Smooth muscle cell (in vitro differentiated cells): ENCODE measurements at regions not wholly inside any gene's neighbourhood (a gene's known extent, or its start where the extent isn't known, plus 50 kb on each side); places are given as distances from the start of the nearest gene placed in this dataset.

ENCODE experiments used
- DNase-seq: peaks from one replicate; lab custom pipeline; 2025; ENCODE audit not compliant: unreplicated experiment; lab: John Stamatoyannopoulos, UW
- H2AFZ ChIP-seq: fragments of 200-600 bp; sonication (generic); 2 replicates; pipeline ENCODE4 v1.6.0; 2016; ENCODE audit warnings: antibody characterized with exemption, low read depth, mild to moderate bottlenecking
- H3F3A ChIP-seq: fragments of 200-600 bp; sonication (generic); 2 replicates; pipeline ENCODE4 v1.6.0; 2017; ENCODE audit warnings: antibody characterized with exemption, low read depth
- H3K27ac ChIP-seq: fragments of 200-600 bp; sonication (generic); 2 replicates; pipeline ENCODE4 v1.5.1; 2016; ENCODE audit warnings: low read depth, mild to moderate bottlenecking
- H3K27me3 ChIP-seq: fragments of 200-600 bp; sonication (generic); 2 replicates; pipeline ENCODE4 v1.6.1; 2016; ENCODE audit warnings: low read depth, mild to moderate bottlenecking
- H3K36me3 ChIP-seq: fragments of 200-600 bp; sonication (generic); 2 replicates; pipeline ENCODE4 v1.5.1; 2016; ENCODE audit warnings: low read depth
- H3K4me1 ChIP-seq: fragments of 200-600 bp; sonication (generic); 2 replicates; pipeline ENCODE4 v1.5.1; 2016; ENCODE audit warnings: low read depth
- H3K4me2 ChIP-seq: fragments of 200-600 bp; sonication (generic); 2 replicates; pipeline ENCODE4 v1.6.0; 2016; ENCODE audit warnings: mild to moderate bottlenecking
- H3K4me3 ChIP-seq: fragments of 200-600 bp; sonication (generic); 2 replicates; pipeline ENCODE4 v1.5.1; 2016; ENCODE audit warnings: mild to moderate bottlenecking
- H3K79me2 ChIP-seq: fragments of 200-600 bp; sonication (generic); 2 replicates; pipeline ENCODE4 v1.6.0; 2016; ENCODE audit warnings: low read depth, mild to moderate bottlenecking
- H3K9ac ChIP-seq: fragments of 200-600 bp; sonication (generic); 2 replicates; pipeline ENCODE4 v1.6.0; 2016; ENCODE audit warnings: low read depth
- H3K9me3 ChIP-seq: fragments of 200-600 bp; sonication (generic); replicated peaks from 2 replicates; pipeline ENCODE4 v1.5.1; 2016; ENCODE audit warnings: low read depth
- H4K20me1 ChIP-seq: fragments of 200-600 bp; sonication (generic); 2 replicates; pipeline ENCODE4 v1.6.0; 2016; ENCODE audit warnings: low read depth
- WGBS: methylation state at CpG from one replicate; pipeline ENCODE4 v1.1.7; 2016; ENCODE audit warnings: low lambda C conversion rate; 5-methylcytosine and 5-hydroxymethylcytosine counted together
- TF ChIP-seq, protein P1 (sequence below): fragments of 200-600 bp; sonication (generic); IDR thresholded peaks from 2 replicates; pipeline ENCODE4 v1.5.1; 2017; ENCODE audit warnings: borderline replicate concordance, mild to moderate bottlenecking, antibody characterized with exemption; ENCODE audit not compliant: insufficient read depth, poor library complexity, severe bottlenecking

DNA sequence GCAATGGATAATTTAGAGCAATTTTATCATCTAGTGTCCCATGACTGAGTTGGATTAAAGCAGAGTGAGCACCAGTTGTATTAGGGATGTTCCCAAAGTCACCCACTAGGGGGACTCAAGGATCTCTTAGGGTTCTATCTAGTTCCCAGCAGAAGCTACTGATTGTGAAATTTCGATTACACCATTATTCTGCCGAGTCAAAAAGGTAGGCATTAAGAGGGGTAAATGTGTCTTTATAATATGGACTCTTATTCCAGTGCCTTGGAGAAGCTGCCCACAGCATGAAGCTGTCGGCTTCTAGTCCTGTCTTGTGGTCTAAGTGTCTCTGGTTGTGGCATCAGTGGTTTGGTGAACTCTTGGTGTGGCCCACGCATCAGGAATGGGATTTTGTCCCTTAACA is 53.3 kb downstream of the RGS12 start:
- H3K4me3 ChIP-seq, result no peak overlapping the region
- H3K9ac ChIP-seq, result no peak overlapping the region
- H3K4me2 ChIP-seq, result no peak overlapping the region
- peaks cover 7% of the 10 kb centered on the region for H3K79me2 ChIP-seq
- H3F3A ChIP-seq, result no peaks in the 10 kb centered on the region
- no peak for DNase-seq
- H3K4me1 ChIP-seq, result no peaks in the 10 kb centered on the region
- peaks cover 73% of the 10 kb centered on the region for H4K20me1 ChIP-seq
- no peaks in the 10 kb centered on the region for H3K36me3 ChIP-seq
- TF ChIP-seq, protein P1, sequence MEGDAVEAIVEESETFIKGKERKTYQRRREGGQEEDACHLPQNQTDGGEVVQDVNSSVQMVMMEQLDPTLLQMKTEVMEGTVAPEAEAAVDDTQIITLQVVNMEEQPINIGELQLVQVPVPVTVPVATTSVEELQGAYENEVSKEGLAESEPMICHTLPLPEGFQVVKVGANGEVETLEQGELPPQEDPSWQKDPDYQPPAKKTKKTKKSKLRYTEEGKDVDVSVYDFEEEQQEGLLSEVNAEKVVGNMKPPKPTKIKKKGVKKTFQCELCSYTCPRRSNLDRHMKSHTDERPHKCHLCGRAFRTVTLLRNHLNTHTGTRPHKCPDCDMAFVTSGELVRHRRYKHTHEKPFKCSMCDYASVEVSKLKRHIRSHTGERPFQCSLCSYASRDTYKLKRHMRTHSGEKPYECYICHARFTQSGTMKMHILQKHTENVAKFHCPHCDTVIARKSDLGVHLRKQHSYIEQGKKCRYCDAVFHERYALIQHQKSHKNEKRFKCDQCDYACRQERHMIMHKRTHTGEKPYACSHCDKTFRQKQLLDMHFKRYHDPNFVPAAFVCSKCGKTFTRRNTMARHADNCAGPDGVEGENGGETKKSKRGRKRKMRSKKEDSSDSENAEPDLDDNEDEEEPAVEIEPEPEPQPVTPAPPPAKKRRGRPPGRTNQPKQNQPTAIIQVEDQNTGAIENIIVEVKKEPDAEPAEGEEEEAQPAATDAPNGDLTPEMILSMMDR, result peak; percentile 83
- H3K27me3 ChIP-seq, result no peaks in the 10 kb centered on the region
- no peaks in the 10 kb centered on the region for H3K9me3 ChIP-seq
- no peak overlapping the region for H3K27ac ChIP-seq
- no peak overlapping the region for H2AFZ ChIP-seq
- WGBS, result 67% methylated on average over 4 of the region's 4 CpGs

DNA sequence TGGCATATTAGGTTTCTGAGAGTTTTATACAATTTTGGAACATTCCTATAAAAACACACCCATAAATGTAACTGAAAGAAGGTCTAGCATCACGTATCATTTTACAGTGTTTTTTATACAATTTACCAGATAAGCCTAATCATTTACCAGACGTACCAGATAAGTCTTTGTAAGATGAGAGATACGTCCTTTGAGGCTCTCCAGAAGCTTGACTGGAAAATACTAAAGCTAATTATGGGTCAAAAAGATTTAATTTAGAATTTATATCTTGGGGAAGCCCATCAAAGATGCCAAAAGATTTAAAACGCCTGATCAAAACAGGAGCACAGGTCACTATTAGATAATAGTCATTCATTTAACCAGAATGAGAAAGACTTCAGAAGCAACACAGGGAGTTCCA is 55.0 kb downstream of the RGS12 start:
- H3K4me2 ChIP-seq, result no peak overlapping the region
- no peaks in the 10 kb centered on the region for H3F3A ChIP-seq
- no peak for DNase-seq
- TF ChIP-seq, protein P1, result no peak
- H3K36me3 ChIP-seq, result no peaks in the 10 kb centered on the region
- H4K20me1 ChIP-seq, result peaks cover 76% of the 10 kb centered on the region
- no peaks in the 10 kb centered on the region for H3K4me1 ChIP-seq
- H3K9me3 ChIP-seq, result no peaks in the 10 kb centered on the region
- H3K79me2 ChIP-seq, result peaks cover 7% of the 10 kb centered on the region
- H3K4me3 ChIP-seq, result no peak overlapping the region
- no peak overlapping the region for H3K27ac ChIP-seq
- H3K27me3 ChIP-seq, result no peaks in the 10 kb centered on the region
- H2AFZ ChIP-seq, result no peak overlapping the region
- H3K9ac ChIP-seq, result no peak overlapping the region
- 69% methylated on average over 4 of the region's 4 CpGs for WGBS

DNA sequence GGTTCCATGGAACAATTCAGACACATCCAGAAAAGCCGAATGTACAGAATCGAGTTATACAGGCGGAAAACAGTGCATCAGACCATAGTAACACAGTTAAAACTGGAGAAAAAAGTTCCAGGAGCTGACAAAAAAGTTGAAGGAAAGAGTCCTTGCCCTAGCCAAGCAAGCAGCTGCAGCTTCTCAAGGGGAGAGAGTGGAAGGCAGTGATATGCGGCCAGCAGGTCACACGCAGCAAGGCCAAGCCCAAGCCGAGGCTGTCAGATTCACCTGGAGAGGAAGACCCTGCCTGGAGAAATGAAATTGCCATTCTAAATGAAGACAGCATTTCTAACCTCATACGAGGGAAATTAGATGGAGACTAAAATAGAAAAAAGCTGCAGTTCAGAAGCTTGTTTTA is 55.8 kb downstream of the RGS12 start:
- Histone ChIP-seq H3K9ac (no peak overlapping the region), H3K36me3 (no peaks in the 10 kb centered on the region), H2AFZ (no peak overlapping the region), H3K79me2 (peaks cover 7% of the 10 kb centered on the region), H4K20me1 (peaks cover 76% of the 10 kb centered on the region), H3K4me3 (no peak overlapping the region), H3K9me3 (no peaks in the 10 kb centered on the region), H3K4me1 (no peaks in the 10 kb centered on the region), H3K27ac (no peak overlapping the region), H3F3A (no peaks in the 10 kb centered on the region), H3K4me2 (no peak overlapping the region), H3K27me3 (no peaks in the 10 kb centered on the region)
- no peak for DNase-seq
- TF ChIP-seq, protein P1, result no peak
- 91% methylated on average over 7 of the region's 7 CpGs for WGBS

DNA sequence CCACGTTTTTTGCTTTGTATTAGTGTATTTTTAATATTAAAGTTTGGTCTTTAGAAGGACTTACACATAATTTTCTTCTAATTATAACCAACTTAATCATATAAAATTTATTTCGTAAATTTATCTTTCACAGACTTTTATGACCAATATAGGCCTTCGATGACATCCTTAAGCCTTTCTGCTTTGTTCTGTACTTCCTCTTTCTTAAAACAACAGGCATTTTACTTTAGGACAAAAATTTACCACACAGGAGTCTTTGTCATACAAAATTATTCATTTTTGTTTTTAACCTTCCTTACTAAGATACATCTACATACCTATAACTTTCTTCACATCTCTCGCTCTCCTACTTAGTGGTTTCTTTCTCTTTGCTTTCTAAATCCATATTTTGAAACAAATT is 56.3 kb downstream of the RGS12 start:
- Histone ChIP-seq H3K27me3 (no peaks in the 10 kb centered on the region), H3K27ac (no peak overlapping the region), H3K4me1 (no peaks in the 10 kb centered on the region), H3K4me3 (no peak overlapping the region), H3K9me3 (no peaks in the 10 kb centered on the region), H3K36me3 (no peaks in the 10 kb centered on the region), H3F3A (no peaks in the 10 kb centered on the region), H3K9ac (no peak overlapping the region), H3K4me2 (no peak overlapping the region), H2AFZ (no peak overlapping the region), H4K20me1 (peaks cover 76% of the 10 kb centered on the region), H3K79me2 (peaks cover 7% of the 10 kb centered on the region)
- TF ChIP-seq, protein P1, result no peak
- 87% methylated on average over 4 of the region's 4 CpGs for WGBS
- DNase-seq, result no peak
